GM12892 (cell line): ENCODE measurements at regions not wholly inside any gene's neighbourhood (a gene's known extent, or its start where the extent isn't known, plus 50 kb on each side); places are given as distances from the start of the nearest gene placed in this dataset.

Source experiments
- DNase-seq: peaks from one replicate; pipeline ENCODE4 v3.0.0; 2011; ENCODE audit not compliant: insufficient read length
- FAIRE-seq: peaks from 2 replicates; lab custom pipeline; 2011; peaks lifted over from hg19 to GRCh38; lab: Jason Lieb, UNC
- POLR2A ChIP-seq: IDR thresholded peaks from 2 replicates; pipeline ENCODE4 v1.6.1; 2011; ENCODE audit warnings: low read depth, low read length, control low read depth
- POLR2AphosphoS5 ChIP-seq: IDR thresholded peaks from 2 replicates; pipeline ENCODE4 v1.6.1; 2011; ENCODE audit warnings: low read depth, low read length, control low read depth
- TAF1 ChIP-seq: IDR thresholded peaks from 2 replicates; pipeline ENCODE4 v1.6.1; 2011; ENCODE audit warnings: low read depth, mild to moderate bottlenecking, control low read depth, low read length, borderline replicate concordance

- DNase-seq (no peak), FAIRE-seq (no peak)
Measured at GRCh38 chr7:136657482-136657921, 210.9 kb upstream of the CHRM2 start.

DNA sequence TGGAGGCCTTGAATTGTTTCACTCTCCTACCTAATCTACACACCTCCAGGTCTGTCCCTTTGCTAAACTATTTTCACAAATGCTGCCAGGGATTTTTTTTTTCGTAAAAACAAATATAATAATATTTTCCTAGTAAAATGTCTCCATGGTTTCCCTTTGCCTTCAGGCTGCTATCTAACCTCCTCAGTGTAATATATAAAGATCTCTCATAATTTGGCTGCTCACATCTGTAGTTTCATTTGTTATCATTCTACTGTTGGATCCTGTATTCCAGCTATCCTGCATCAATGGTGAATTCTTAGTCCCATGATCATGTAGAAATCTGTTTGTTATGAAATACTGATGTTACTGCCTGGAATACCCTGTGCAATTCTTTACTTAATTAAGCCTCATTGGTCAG, 211.9 kb upstream of the CHRM2 start:
- TF ChIP-seq TAF1: no peak
- no peak for TF ChIP-seq POLR2AphosphoS5
- TF ChIP-seq POLR2A: no peak
- DNase-seq (no peak), FAIRE-seq (no peak)

More at GRCh38 chr7:136657482-136657921, 210.9 kb upstream of the CHRM2 start:
- TF ChIP-seq TAF1 (no peak), POLR2A (no peak), POLR2AphosphoS5 (no peak)

- FAIRE-seq (no peak), DNase-seq (no peak)
- TF ChIP-seq POLR2A: no peak
- no peak for TF ChIP-seq TAF1
- TF ChIP-seq POLR2AphosphoS5: no peak
Measured at GRCh38 chr7:136655414-136655813, 213.0 kb upstream of the CHRM2 start.

GRCh38 chr7:136654406-136654805, 214.0 kb upstream of the CHRM2 start:
- TF ChIP-seq TAF1: no peak
- DNase-seq: no peak
- FAIRE-seq: no peak

DNA sequence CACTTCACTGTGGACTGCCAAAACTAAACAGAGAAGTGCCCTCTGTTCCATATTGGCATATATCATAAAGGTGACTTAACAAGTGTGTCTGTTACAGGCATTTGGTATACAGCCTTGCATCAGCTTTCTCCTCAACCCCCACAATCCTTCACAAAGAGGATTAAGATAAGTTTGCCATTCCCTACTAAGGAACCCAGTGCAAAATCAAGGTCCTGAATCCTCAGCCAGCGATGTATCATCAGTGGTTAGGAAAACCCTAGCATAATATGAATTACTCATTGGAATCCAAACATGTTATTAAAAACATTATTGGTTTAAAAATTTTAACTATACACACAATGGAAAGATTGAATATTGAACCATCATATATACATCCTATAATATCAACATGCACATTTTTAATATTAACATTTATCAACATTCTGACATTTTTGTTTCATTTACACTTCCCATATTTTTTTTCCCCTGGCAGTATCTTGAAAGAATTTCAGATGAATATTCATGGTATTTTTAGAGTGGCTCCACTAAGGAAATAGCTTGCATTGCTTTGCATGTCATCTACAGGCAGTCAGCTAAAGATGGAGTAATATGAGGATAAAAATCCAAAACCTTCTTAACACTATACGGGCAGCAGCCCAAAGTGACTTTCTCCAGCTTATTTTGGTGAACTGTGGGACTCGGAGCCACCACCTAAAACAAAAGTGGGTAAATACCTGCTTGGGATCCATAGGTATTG, 215.6 kb upstream of the CHRM2 start:
- FAIRE-seq: no peak
- DNase-seq: no peak
- TF ChIP-seq POLR2AphosphoS5 (no peak), POLR2A (no peak), TAF1 (no peak)

DNA sequence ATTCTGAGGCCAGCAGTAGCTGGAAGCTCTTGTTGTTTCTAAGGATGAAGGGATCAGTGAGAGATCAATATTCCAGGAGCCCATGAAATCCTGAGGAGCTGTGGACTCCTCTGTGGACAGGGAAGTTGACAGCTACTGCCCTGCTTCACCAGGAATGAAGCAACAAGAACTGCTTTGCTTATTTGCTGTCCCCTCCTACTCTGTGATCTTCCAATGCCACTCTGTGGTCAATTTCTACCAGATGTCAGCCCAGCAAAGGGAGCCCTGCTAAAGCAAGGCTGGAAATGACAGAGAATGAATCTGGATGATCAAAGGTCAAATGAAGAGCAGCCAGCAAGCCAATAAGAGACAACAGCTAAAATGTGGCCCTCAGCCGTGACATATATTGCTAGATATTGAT, 227.5 kb upstream of the CHRM2 start:
- no peak for DNase-seq
- TF ChIP-seq POLR2AphosphoS5 (no peak), POLR2A (no peak), TAF1 (no peak)
- FAIRE-seq: no peak

DNA sequence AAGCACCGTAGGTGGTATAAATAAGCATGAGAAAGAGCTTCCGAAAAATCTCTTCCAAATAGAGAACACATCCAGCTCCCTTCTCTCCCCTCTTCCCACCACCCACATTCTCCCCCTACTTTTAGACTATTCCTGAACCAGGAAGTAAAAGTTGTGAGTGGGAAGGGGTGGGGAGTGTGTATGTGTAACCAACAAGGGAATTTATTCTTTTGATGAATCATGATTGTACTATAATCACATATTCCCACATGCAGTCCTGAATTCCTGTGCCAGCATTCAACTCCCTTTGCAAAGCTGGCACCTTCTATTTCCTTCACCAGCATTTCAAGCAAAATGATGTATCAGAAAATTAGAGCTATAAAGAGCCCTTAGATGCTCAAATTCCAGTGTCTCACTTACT, 230.6 kb upstream of the CHRM2 start:
- no peak for FAIRE-seq
- no peak for TF ChIP-seq POLR2A
- TF ChIP-seq TAF1: no peak
- TF ChIP-seq POLR2AphosphoS5: no peak
- DNase-seq: no peak

GRCh38 chr7:136635751-136636150, 232.7 kb upstream of the CHRM2 start:
- FAIRE-seq: no peak
- TF ChIP-seq POLR2A (no peak), POLR2AphosphoS5 (no peak), TAF1 (no peak)
- no peak for DNase-seq

DNA sequence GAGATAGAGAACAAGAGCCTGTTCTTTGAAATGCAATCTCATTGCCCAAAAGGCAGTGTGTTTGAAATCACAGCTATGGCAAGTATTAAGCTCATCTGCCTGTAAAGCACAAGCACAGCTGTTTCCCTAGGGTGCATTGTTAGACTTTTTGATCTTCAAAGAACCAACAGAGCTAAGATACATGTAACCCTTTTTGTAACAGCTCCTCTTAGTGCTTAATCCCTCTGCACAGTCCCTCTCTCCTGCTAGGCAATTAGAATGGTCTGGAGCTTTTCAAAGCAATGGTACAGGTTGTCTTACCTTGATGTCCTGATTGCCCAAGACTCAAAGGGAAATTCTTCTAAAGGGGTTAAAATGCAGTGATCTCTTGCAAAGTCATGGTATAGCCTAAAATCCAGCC, 249.6 kb upstream of the CHRM2 start:
- FAIRE-seq (no peak), DNase-seq (no peak)
- TF ChIP-seq TAF1: no peak

DNA sequence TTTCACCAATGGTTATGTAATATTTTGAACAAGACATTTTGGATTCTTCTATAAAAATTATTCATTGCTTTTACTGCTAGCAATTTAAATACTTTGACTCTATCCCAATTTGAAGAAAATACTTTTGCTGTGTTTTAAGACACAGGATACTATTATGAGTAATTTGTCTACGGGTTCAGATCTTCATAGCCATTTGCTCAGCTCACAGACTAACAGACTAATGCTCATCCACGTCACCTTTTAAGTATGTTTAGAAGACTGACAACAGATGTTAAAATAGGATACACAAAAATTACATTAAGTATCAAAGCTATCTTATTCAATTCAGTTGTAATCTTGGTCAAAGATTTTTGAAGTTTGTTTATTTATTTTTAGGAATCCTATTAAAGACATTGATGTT, 251.3 kb upstream of the CHRM2 start:
- FAIRE-seq: no peak
- DNase-seq: no peak
- TF ChIP-seq TAF1 (no peak), POLR2AphosphoS5 (no peak), POLR2A (no peak)

GRCh38 chr7:136605532-136606329, 262.7 kb upstream of the CHRM2 start:
- FAIRE-seq (no peak), DNase-seq (no peak)
- TF ChIP-seq TAF1: no peak
- TF ChIP-seq POLR2A: no peak
- no peak for TF ChIP-seq POLR2AphosphoS5

GRCh38 chr7:136601772-136602171, 266.7 kb upstream of the CHRM2 start:
- no peak for FAIRE-seq

More at GRCh38 chr7:136601772-136602171, 266.7 kb upstream of the CHRM2 start:
- TF ChIP-seq TAF1 (no peak), POLR2AphosphoS5 (no peak), POLR2A (no peak)
- no peak for DNase-seq
